ENCODE measurements at regions not wholly inside any gene's neighbourhood (a gene's known extent, or its start where the extent isn't known, plus 50 kb on each side); places are given as distances from the start of the nearest gene placed in this dataset.
"Not testable (repeated sequence)": the region's sequence is repeated elsewhere in the genome, so short reads cannot be mapped to it uniquely, and the experiment has no call there.

- DNase-seq (ENCODE audit: low read depth), result no peak
- no peak overlapping the region for H3K4me3 ChIP-seq (ENCODE audit: low read depth, low read length)
- TF ChIP-seq CTCF (IDR thresholded peaks at IDR 0.05; ENCODE audit: insufficient read depth, low read depth, low read length), result no peak
These were observed 1986.7 kb downstream of the PCDH7 start for GRCh38 chr4:32706893-32707292.

- not testable (repeated sequence) for H3K4me3 ChIP-seq (ENCODE audit: low read depth, low read length); DNase-seq (ENCODE audit: low read depth)
These were observed 1996.0 kb downstream of the PCDH7 start for GRCh38 chr4:32716090-32716620.

- DNase-seq (ENCODE audit: low read depth), result no peak
- no peak for TF ChIP-seq CTCF (IDR thresholded peaks at IDR 0.05; ENCODE audit: insufficient read depth, low read depth, low read length)
- no peak overlapping the region for H3K4me3 ChIP-seq (ENCODE audit: low read depth, low read length)
These were observed 2015.9 kb downstream of the PCDH7 start for GRCh38 chr4:32735856-32736590.

GRCh38 chr4:32744211-32744610 lies 2024.0 kb downstream of the PCDH7 start:
- TF ChIP-seq CTCF (IDR thresholded peaks at IDR 0.05; ENCODE audit: insufficient read depth, low read depth, low read length), result no peak
- DNase-seq (ENCODE audit: low read depth), result no peak
- no peak overlapping the region for H3K4me3 ChIP-seq (ENCODE audit: low read depth, low read length)

- no peak for TF ChIP-seq CTCF (IDR thresholded peaks at IDR 0.05; ENCODE audit: insufficient read depth, low read depth, low read length)
- no peak for DNase-seq (ENCODE audit: low read depth)
- no peak overlapping the region for H3K4me3 ChIP-seq (ENCODE audit: low read depth, low read length)
These were observed 2025.2 kb downstream of the PCDH7 start for GRCh38 chr4:32745351-32745750.

GRCh38 chr4:32748061-32748460 lies 2027.9 kb downstream of the PCDH7 start:
- no peak overlapping the region for H3K4me3 ChIP-seq (ENCODE audit: low read depth, low read length)
- DNase-seq (ENCODE audit: low read depth), result no peak
- TF ChIP-seq CTCF (IDR thresholded peaks at IDR 0.05; ENCODE audit: insufficient read depth, low read depth, low read length), result no peak

- no peak for DNase-seq (ENCODE audit: low read depth)
- no peak for TF ChIP-seq CTCF (IDR thresholded peaks at IDR 0.05; ENCODE audit: insufficient read depth, low read depth, low read length)
- no peak overlapping the region for H3K4me3 ChIP-seq (ENCODE audit: low read depth, low read length)
These were observed 2028.3 kb downstream of the PCDH7 start for GRCh38 chr4:32748498-32748897.
